BE2C (cell line): ENCODE measurements at regions not wholly inside any gene's neighbourhood (a gene's known extent, or its start where the extent isn't known, plus 50 kb on each side); places are given as distances from the start of the nearest gene placed in this dataset.

Experiments used
- DNase-seq: peaks from one replicate; pipeline ENCODE4 v3.0.0-alpha.2; 2020
- H3K27me3 ChIP-seq: fragments of 250-450 bp; sonication (Bioruptor Pico); 2 replicates; pipeline ENCODE4 v1.5.1; 2020; ENCODE audit warnings: mild to moderate bottlenecking
- H3K36me3 ChIP-seq: fragments of 250-450 bp; sonication (Bioruptor Pico); 2 replicates; pipeline ENCODE4 v1.5.1; 2020; ENCODE audit warnings: mild to moderate bottlenecking
- H3K4me1 ChIP-seq: fragments of 250-450 bp; sonication (Bioruptor Pico); 2 replicates; pipeline ENCODE4 v1.5.1; 2020
- H3K4me3 ChIP-seq: 2 replicates; pipeline ENCODE4 v1.5.1; 2011; ENCODE audit warnings: low read depth, low read length
- H3K9me3 ChIP-seq: fragments of 250-450 bp; sonication (Bioruptor Pico); 2 replicates; pipeline ENCODE4 v1.5.1; 2020
- CTCF ChIP-seq: IDR thresholded peaks from 2 replicates; pipeline ENCODE4 v1.5.1; 2012; ENCODE audit warnings: mild to moderate bottlenecking, low read depth, low read length

- Histone ChIP-seq H3K4me3 (no peak overlapping the region), H3K9me3 (no peaks in the 10 kb centered on the region), H3K4me1 (no peaks in the 10 kb centered on the region), H3K36me3 (no peaks in the 10 kb centered on the region), H3K27me3 (no peaks in the 10 kb centered on the region)
- TF ChIP-seq CTCF, result no peak
- no peak for DNase-seq
These were observed 114.2 kb downstream of the CHST1 start for GRCh38 chr11:45551191-45551713.

- DNase-seq, result no peak
- Histone ChIP-seq H3K27me3 (no peaks in the 10 kb centered on the region), H3K4me1 (no peaks in the 10 kb centered on the region), H3K4me3 (no peak overlapping the region), H3K36me3 (no peaks in the 10 kb centered on the region), H3K9me3 (no peaks in the 10 kb centered on the region)
- no peak for TF ChIP-seq CTCF
These were observed 116.2 kb downstream of the CHST1 start for GRCh38 chr11:45549257-45549656.

- no peak for DNase-seq
- no peaks in the 10 kb centered on the region for H3K4me1 ChIP-seq
- TF ChIP-seq CTCF, result no peak
- no peaks in the 10 kb centered on the region for H3K36me3 ChIP-seq
- H3K9me3 ChIP-seq, result no peaks in the 10 kb centered on the region
- H3K4me3 ChIP-seq, result no peak overlapping the region
- no peaks in the 10 kb centered on the region for H3K27me3 ChIP-seq
These were observed 119.1 kb downstream of the CHST1 start for GRCh38 chr11:45546366-45546765.

GRCh38 chr11:45544826-45545225, 120.6 kb downstream of the CHST1 start:
- no peaks in the 10 kb centered on the region for H3K4me1 ChIP-seq
- no peaks in the 10 kb centered on the region for H3K36me3 ChIP-seq
- H3K9me3 ChIP-seq, result no peaks in the 10 kb centered on the region
- no peaks in the 10 kb centered on the region for H3K27me3 ChIP-seq
- TF ChIP-seq CTCF, result no peak
- no peak overlapping the region for H3K4me3 ChIP-seq
- DNase-seq, result no peak

- H3K4me1 ChIP-seq, result no peaks in the 10 kb centered on the region
- no peaks in the 10 kb centered on the region for H3K9me3 ChIP-seq
- no peaks in the 10 kb centered on the region for H3K36me3 ChIP-seq
- no peak overlapping the region for H3K4me3 ChIP-seq
- no peak for DNase-seq
- no peaks in the 10 kb centered on the region for H3K27me3 ChIP-seq
- TF ChIP-seq CTCF, result no peak
These were observed 121.5 kb downstream of the CHST1 start for GRCh38 chr11:45543808-45544422.

GRCh38 chr11:45543081-45543480, 122.3 kb downstream of the CHST1 start:
- no peak for TF ChIP-seq CTCF
- no peaks in the 10 kb centered on the region for H3K36me3 ChIP-seq
- no peaks in the 10 kb centered on the region for H3K9me3 ChIP-seq
- no peaks in the 10 kb centered on the region for H3K4me1 ChIP-seq
- no peak overlapping the region for H3K4me3 ChIP-seq
- DNase-seq, result no peak
- H3K27me3 ChIP-seq, result no peaks in the 10 kb centered on the region
